HCT116 (cell line): ENCODE measurements at regions not wholly inside any gene's neighbourhood (a gene's known extent, or its start where the extent isn't known, plus 50 kb on each side); places are given as distances from the start of the nearest gene placed in this dataset.

Experiments used
- ATAC-seq: fragments of 200-7000 bp; cut with Tn5 transposase; 2 replicates; pipeline ENCODE4 v1.9.1; 2020; ENCODE audit warnings: mild to moderate bottlenecking, moderate library complexity
- BruUV-seq: library from RNA; stranded (reverse); fragments of 400-500 nt; replicated peaks from 2 replicates; lab custom pipeline; 2021; lab: Mats Ljungman, UMichigan
- CTCF ChIA-PET: fragments of 300-600 bp; sonication (Branson Sonifier 250); formaldehyde crosslinking; loops from one replicate; lab custom pipeline; 2021; ENCODE audit warnings: antibody characterized with exemption; lab: Charles Lee
- POLR2A ChIA-PET: fragments of 300-600, 350-600 bp; sonication (Branson Sonifier 250); formaldehyde crosslinking; loops from one replicate; lab custom pipeline; 2021; ENCODE audit warnings: antibody characterized with exemption; lab: Charles Lee
- RAD21 ChIA-PET, 2 experiments: fragments of 300-600 bp; sonication (Branson Sonifier 250); formaldehyde crosslinking; loops; one replicate each; lab custom pipeline; 2023; ENCODE audit warnings: low total read pairs in 2 of 2; ENCODE audit not compliant: uncharacterized antibody in 2 of 2, unreplicated experiment in 2 of 2, low non-redundant PET in 1 of 2; lab: Charles Lee
- DNase-seq: peaks from one replicate; pipeline ENCODE4 v3.0.0-alpha.2; 2010; ENCODE audit warnings: low read depth, low spot score
- H2AFZ ChIP-seq: fragments of 200-600 bp; shearing (Covaris generic), sonication (generic); 2 replicates; pipeline ENCODE4 v1.6.1; 2017; ENCODE audit warnings: low read depth, mixed run types, mixed read lengths, antibody characterized with exemption, low read length; ENCODE audit not compliant: poor library complexity, severe bottlenecking
- H3K27ac ChIP-seq: 2 replicates; pipeline ENCODE4 v1.5.1; 2012; ENCODE audit warnings: low read depth, low read length
- H3K27me3 ChIP-seq: fragments of 200-600 bp; sonication (generic); 2 replicates; pipeline ENCODE4 v1.6.1; 2016; ENCODE audit warnings: mixed run types, low read length, mixed read lengths; ENCODE audit not compliant: insufficient read depth
- H3K36me3 ChIP-seq, 2 experiments: fragments of 200-500 bp in 1 of 2; fragments of 200-600 bp in 1 of 2; sonication (Bioruptor generic) in 1 of 2; sonication (generic) in 1 of 2; 2 replicates each; pipeline versions ENCODE4 v1.5.1 to v1.6.1; 2014 to 2016; ENCODE audit warnings: low read length in 2 of 2, inconsistent platforms in 1 of 2, mixed read lengths in 1 of 2, mixed run types in 1 of 2; ENCODE audit not compliant: insufficient read depth in 2 of 2, control insufficient read depth in 1 of 2
- H3K4me1 ChIP-seq, 2 experiments: fragments of 200-600 bp in 1 of 2; sonication (generic) in 1 of 2; 2 replicates each; pipeline versions ENCODE4 v1.5.1 to v1.6.1; 2012 to 2017; ENCODE audit warnings: low read length in 2 of 2, inconsistent platforms in 1 of 2, mild to moderate bottlenecking in 1 of 2, mixed read lengths in 1 of 2, mixed run types in 1 of 2, moderate library complexity in 1 of 2; ENCODE audit not compliant: insufficient read depth in 2 of 2, control insufficient read depth in 1 of 2
- H3K4me2 ChIP-seq: fragments of 200-600 bp; sonication (generic); 2 replicates; pipeline ENCODE4 v1.6.1; 2017; ENCODE audit warnings: mixed run types, low read length, mixed read lengths
- H3K4me3 ChIP-seq, 2 experiments: fragments of 200-600 bp in 1 of 2; sonication (generic) in 1 of 2; replicated peaks in 1 of 2; 2 replicates each; pipeline ENCODE4 v1.5.1; 2011 to 2016; ENCODE audit warnings: low read length in 2 of 2, control low read depth in 1 of 2, low read depth in 1 of 2, mild to moderate bottlenecking in 1 of 2, mixed read lengths in 1 of 2, mixed run types in 1 of 2
- H3K79me2 ChIP-seq: fragments of 200-600 bp; sonication (generic); 2 replicates; pipeline ENCODE4 v1.6.1; 2017; ENCODE audit warnings: mild to moderate bottlenecking, mixed run types, low read length, moderate library complexity, mixed read lengths; ENCODE audit not compliant: insufficient read depth
- H3K9ac ChIP-seq: fragments of 200-600 bp; sonication (generic); 2 replicates; pipeline ENCODE4 v1.6.1; 2016; ENCODE audit warnings: low read length, mixed read lengths
- H3K9me2 ChIP-seq: fragments of 200-600 bp; sonication (generic), shearing (Covaris generic); 2 replicates; pipeline ENCODE4 v1.6.1; 2017; ENCODE audit warnings: mixed run types, mild to moderate bottlenecking, moderate library complexity; ENCODE audit not compliant: insufficient read depth
- H3K9me3 ChIP-seq, 2 experiments: fragments of 200-500 bp in 1 of 2; fragments of 200-600 bp in 1 of 2; sonication (Bioruptor generic) in 1 of 2; sonication (generic) in 1 of 2; 2 replicates each; pipeline ENCODE4 v1.6.1; 2014 to 2017; ENCODE audit warnings: low read length in 2 of 2, mixed read lengths in 2 of 2, inconsistent platforms in 1 of 2, low read depth in 1 of 2, mild to moderate bottlenecking in 1 of 2, mixed run types in 1 of 2, moderate library complexity in 1 of 2; ENCODE audit not compliant: control insufficient read depth in 1 of 2, insufficient read depth in 1 of 2
- H4K20me1 ChIP-seq: fragments of 200-600 bp; sonication (generic), shearing (Covaris generic); 2 replicates; pipeline ENCODE4 v1.6.1; 2017; ENCODE audit warnings: mixed run types, mild to moderate bottlenecking, moderate library complexity; ENCODE audit not compliant: insufficient read depth
- CBX3 ChIP-seq: IDR thresholded peaks from 2 replicates; pipeline ENCODE4 v1.6.1; 2012; ENCODE audit warnings: low read depth
- CEBPB ChIP-seq: IDR thresholded peaks from 2 replicates; pipeline ENCODE4 v1.6.1; 2012; ENCODE audit warnings: low read depth
- EGR1 ChIP-seq: IDR thresholded peaks from 2 replicates; pipeline ENCODE4 v1.6.1; 2012; ENCODE audit warnings: low read depth
- ELF1 ChIP-seq: IDR thresholded peaks from 2 replicates; pipeline ENCODE4 v1.6.1; 2012; ENCODE audit warnings: low read depth, borderline replicate concordance
- FOSL1 ChIP-seq: IDR thresholded peaks from 2 replicates; pipeline ENCODE4 v1.6.1; 2012; ENCODE audit warnings: low read depth
- JUND ChIP-seq: IDR thresholded peaks from 2 replicates; pipeline ENCODE4 v1.6.1; 2012
- MAX ChIP-seq: IDR thresholded peaks from 2 replicates; pipeline ENCODE4 v1.6.1; 2012
- RAD21 ChIP-seq: IDR thresholded peaks from 2 replicates; pipeline ENCODE4 v1.6.1; 2012; ENCODE audit warnings: low read depth, mild to moderate bottlenecking
- REST ChIP-seq: IDR thresholded peaks from 2 replicates; pipeline ENCODE4 v1.6.1; 2012; ENCODE audit warnings: low read depth
- SP1 ChIP-seq: IDR thresholded peaks from 2 replicates; pipeline ENCODE4 v1.6.1; 2012; ENCODE audit warnings: low read depth
- SRF ChIP-seq: IDR thresholded peaks from 2 replicates; pipeline ENCODE4 v1.6.1; 2012; ENCODE audit warnings: low read depth
- TCF7L2 ChIP-seq: IDR thresholded peaks from 2 replicates; pipeline ENCODE4 v1.7.0; 2011; ENCODE audit warnings: borderline replicate concordance, inconsistent platforms; ENCODE audit not compliant: insufficient read depth, insufficient read length; ENCODE audit errors: extremely low read depth
- YY1 ChIP-seq: IDR thresholded peaks from 2 replicates; pipeline ENCODE4 v1.6.1; 2011; ENCODE audit warnings: low read length, low read depth, moderate library complexity, mild to moderate bottlenecking; ENCODE audit not compliant: insufficient replicate concordance; ENCODE audit errors: extremely low read depth
- ZFX ChIP-seq: fragments of 450-650 bp; IDR thresholded peaks from 2 replicates; pipeline ENCODE4 v1.6.1; 2017
- ZNF274 ChIP-seq: fragments of 200-500 bp; sonication (Bioruptor generic); IDR thresholded peaks from 2 replicates; pipeline ENCODE4 v1.6.1; 2014; ENCODE audit warnings: mild to moderate bottlenecking, low read depth, low read length, inconsistent platforms
- intact Hi-C: fragments of 100-400 bp; cut with micrococcal nuclease; formaldehyde crosslinking; loops from 2 replicates; pipeline ENCODE4 v1.10.0; 2022

DNA sequence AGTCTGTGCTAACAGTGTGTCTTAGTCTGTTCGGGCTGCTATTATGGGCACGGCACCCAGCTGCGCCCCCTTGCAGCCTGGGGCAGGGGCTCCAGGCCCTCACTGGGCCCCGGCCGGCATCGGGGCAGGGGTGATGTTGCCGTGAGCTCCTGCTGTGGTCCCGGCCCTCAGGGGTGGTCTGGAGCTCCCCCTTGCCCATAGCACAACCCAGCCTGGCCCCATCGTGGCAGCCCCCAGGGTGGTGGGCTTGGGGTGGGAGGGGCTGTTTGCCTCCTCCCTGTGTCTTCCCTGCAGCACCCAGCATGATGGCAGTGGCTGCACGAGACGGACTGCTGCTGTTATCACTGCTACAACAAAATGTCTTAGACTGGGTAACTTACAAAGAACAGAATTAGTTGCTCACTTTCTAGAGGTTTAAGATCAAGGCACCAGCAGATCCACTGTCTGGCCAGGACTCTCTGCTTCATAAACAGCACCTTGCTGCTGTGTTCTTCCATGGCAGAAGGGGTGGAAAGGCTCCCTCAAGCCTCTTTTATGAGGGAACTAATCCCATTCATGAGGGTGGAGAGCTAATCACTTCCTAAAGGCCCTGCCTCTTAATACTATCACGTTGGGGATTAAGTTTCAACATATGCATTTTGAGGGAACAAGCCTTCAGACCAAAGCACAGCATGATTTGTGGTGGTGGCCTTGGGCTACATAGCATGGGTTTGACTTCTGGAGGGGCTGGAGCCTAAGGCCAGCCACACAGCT is 149.5 kb downstream of the SEC23IP start:
- no peak for TF ChIP-seq SP1
- TF ChIP-seq ZNF274: no peak
- no peak for TF ChIP-seq CBX3
- no peak for TF ChIP-seq ELF1
- TF ChIP-seq EGR1: no peak
- TF ChIP-seq SRF: no peak
- TF ChIP-seq CEBPB: no peak
- H3K9ac ChIP-seq: no peak overlapping the region
- no TSS peak for BruUV-seq
- ChIA-PET CTCF (no interaction called here), POLR2A (no interaction called here), RAD21 (no interaction called here)
- DNase-seq (no peak), ATAC-seq (no peak)
- H3K9me3 ChIP-seq: no peaks in the 10 kb centered on the region
- no peaks in the 10 kb centered on the region for H3K36me3 ChIP-seq
- H3K4me1 ChIP-seq: no peaks in the 10 kb centered on the region
- no peak overlapping the region for H3K27ac ChIP-seq
- no peak overlapping the region for H3K4me2 ChIP-seq
- peaks cover 15% of the 10 kb centered on the region; the same call in 1 of the 2 replicates for H3K27me3 ChIP-seq
- H2AFZ ChIP-seq: no peak overlapping the region
- no peaks in the 10 kb centered on the region for H4K20me1 ChIP-seq
- no peak overlapping the region for H3K4me3 ChIP-seq
- no peaks in the 10 kb centered on the region for H3K79me2 ChIP-seq
- intact Hi-C loops: no loop called here
- no peaks in the 10 kb centered on the region for H3K9me2 ChIP-seq

DNA sequence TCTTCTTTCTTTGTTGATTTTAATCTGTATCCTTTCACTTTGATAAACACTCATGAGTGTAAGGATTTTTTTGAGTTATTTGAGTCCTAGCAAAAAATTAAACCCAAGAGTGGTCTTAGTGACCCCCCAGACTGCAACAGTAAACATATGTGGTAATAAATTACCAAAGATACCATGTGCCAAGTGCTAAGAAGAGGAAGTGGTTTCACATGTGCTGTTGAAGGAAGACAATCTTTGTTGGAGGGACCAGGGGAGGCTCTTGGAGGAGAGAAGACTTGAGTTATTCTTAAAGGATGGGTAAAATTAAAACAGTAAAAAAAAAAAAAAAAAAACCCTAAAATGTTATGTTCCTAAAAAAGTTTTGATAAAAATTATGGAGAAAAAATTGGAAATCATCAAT is 150.2 kb downstream of the SEC23IP start:
- Histone ChIP-seq H3K9ac (no peak overlapping the region), H3K4me3 (no peak overlapping the region), H3K27ac (no peak overlapping the region), H3K9me3 (no peaks in the 10 kb centered on the region), H3K4me1 (no peaks in the 10 kb centered on the region), H3K79me2 (no peaks in the 10 kb centered on the region), H3K27me3 (peaks cover 8% of the 10 kb centered on the region; the same call in 1 of the 2 replicates), H3K9me2 (no peaks in the 10 kb centered on the region), H4K20me1 (no peaks in the 10 kb centered on the region), H2AFZ (no peak overlapping the region), H3K4me2 (no peak overlapping the region), H3K36me3 (no peaks in the 10 kb centered on the region)
- intact Hi-C loops: no loop called here
- ChIA-PET POLR2A (no interaction called here), CTCF (no interaction called here), RAD21 (no interaction called here)
- no peak for DNase-seq
- no peak for ATAC-seq
- no TSS peak for BruUV-seq
- TF ChIP-seq SP1 (no peak), ZFX (no peak), ZNF274 (no peak), FOSL1 (no peak), YY1 (no peak), CEBPB (no peak), CBX3 (no peak), TCF7L2 (no peak), REST (no peak), MAX (no peak), JUND (no peak), RAD21 (no peak), EGR1 (no peak), ELF1 (no peak)
